CD4-positive, CD25-positive, alpha-beta regulatory T cell (primary cell): ENCODE measurements at regions not wholly inside any gene's neighbourhood (a gene's known extent, or its start where the extent isn't known, plus 50 kb on each side); places are given as distances from the start of the nearest gene placed in this dataset.

Source experiments
- ATAC-seq, 2 donors: fragments of 150-1000 bp; cut with Tn5 transposase; one replicate each; pipeline ENCODE4 v1.10.0; 2021; ENCODE audit warnings: low read depth in 2 of 2, moderate number of reproducible peaks in 2 of 2, moderate library complexity in 1 of 2
- DNase-seq, 3 donors: peaks; one replicate each; pipeline versions ENCODE4 v3.0.0 to v3.0.0-alpha.2; 2012 to 2022; ENCODE audit warnings: mixed read lengths in 1 of 3
- H3K27ac ChIP-seq: one replicate; pipeline ENCODE4 v1.7.0; 2013; ENCODE audit warnings: mild to moderate bottlenecking, low read length; ENCODE audit not compliant: insufficient read depth, poor library complexity, severe bottlenecking
- H3K27me3 ChIP-seq: one replicate; pipeline ENCODE4 v1.7.0; 2013; ENCODE audit warnings: low read length; ENCODE audit not compliant: control insufficient read depth, insufficient read depth
- H3K36me3 ChIP-seq: one replicate; pipeline ENCODE4 v1.7.0; 2013; ENCODE audit warnings: mild to moderate bottlenecking, low read length, moderate library complexity; ENCODE audit not compliant: control insufficient read depth, insufficient read depth
- H3K4me1 ChIP-seq: 2 replicates; pipeline ENCODE4 v1.7.0; 2013; ENCODE audit warnings: mild to moderate bottlenecking, low read length; ENCODE audit not compliant: insufficient read depth, control insufficient read depth, poor library complexity, severe bottlenecking
- H3K4me3 ChIP-seq: one replicate; pipeline ENCODE4 v1.7.0; 2013; ENCODE audit warnings: low read depth, mild to moderate bottlenecking, low read length, moderate library complexity
- H3K9me3 ChIP-seq, 2 experiments: 1 replicate in 1 of 2; 2 replicates in 1 of 2; pipeline ENCODE4 v1.7.0; 2013; ENCODE audit warnings: low read length in 2 of 2, mild to moderate bottlenecking in 1 of 2, moderate library complexity in 1 of 2; ENCODE audit not compliant: control insufficient read depth in 2 of 2
- H3K27ac Mint-ChIP-seq, 3 donors: one replicate each; pipeline ENCODE4 v1.8.0; 2020 to 2022; ENCODE audit warnings: mild to moderate bottlenecking in 3 of 3, mixed read lengths in 3 of 3, moderate library complexity in 2 of 3
- H3K27me3 Mint-ChIP-seq: one replicate; pipeline ENCODE4 v1.8.0; 2022; ENCODE audit warnings: mild to moderate bottlenecking, mixed read lengths
- H3K36me3 Mint-ChIP-seq: one replicate; pipeline ENCODE4 v1.8.0; 2020; ENCODE audit warnings: mixed read lengths
- H3K4me1 Mint-ChIP-seq, 4 donors: one replicate each; pipeline ENCODE4 v1.8.0; 2020 to 2022; ENCODE audit warnings: mixed read lengths in 4 of 4, mild to moderate bottlenecking in 1 of 4
- H3K4me3 Mint-ChIP-seq, 4 donors: one replicate each; pipeline ENCODE4 v1.8.0; 2020 to 2022; ENCODE audit warnings: mild to moderate bottlenecking in 4 of 4, mixed read lengths in 4 of 4, moderate library complexity in 3 of 4
- H3K9me3 Mint-ChIP-seq, 7 donors: one replicate each; pipeline ENCODE4 v1.8.0; 2020 to 2022; ENCODE audit warnings: mixed read lengths in 7 of 7, mild to moderate bottlenecking in 3 of 7, moderate library complexity in 2 of 7

DNA sequence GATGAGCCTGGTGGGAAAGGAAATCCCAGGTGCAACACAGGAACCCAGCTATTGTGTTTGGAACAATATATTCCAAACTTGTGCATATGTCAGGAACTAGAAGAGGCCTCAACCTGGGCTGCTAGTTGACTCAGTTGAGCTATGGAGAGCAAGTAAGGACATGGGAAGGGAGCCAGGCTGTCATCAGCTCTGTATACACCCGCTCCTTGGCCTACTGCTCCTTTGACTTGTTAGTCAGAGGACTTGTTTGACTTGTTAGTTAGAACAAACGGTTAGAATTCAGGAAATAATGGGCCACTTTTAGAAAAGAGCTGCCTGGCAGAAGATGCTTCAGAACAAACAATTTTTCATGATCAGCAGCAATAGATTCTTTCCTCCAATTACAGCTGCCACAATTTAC, 76.4 kb downstream of the CBLL2 start:
- no peak for DNase-seq
- H3K27me3 ChIP-seq: no peaks in the 10 kb centered on the region
- H3K9me3 ChIP-seq: no peaks in the 10 kb centered on the region
- no peak overlapping the region for H3K27ac Mint-ChIP-seq
- no peaks in the 10 kb centered on the region for H3K36me3 ChIP-seq
- H3K4me3 ChIP-seq: no peak overlapping the region
- no peak overlapping the region for H3K27ac ChIP-seq
- no peaks in the 10 kb centered on the region for H3K4me1 ChIP-seq
- peaks cover 4% of the 10 kb centered on the region for H3K27me3 Mint-ChIP-seq
- no peaks in the 10 kb centered on the region for H3K4me1 Mint-ChIP-seq
- H3K36me3 Mint-ChIP-seq: no peaks in the 10 kb centered on the region
- peaks cover 0 to 11% (median 0%) of the 10 kb centered on the region in 7 donors for H3K9me3 Mint-ChIP-seq
- no peak overlapping the region for H3K4me3 Mint-ChIP-seq
- ATAC-seq: no peak

DNA sequence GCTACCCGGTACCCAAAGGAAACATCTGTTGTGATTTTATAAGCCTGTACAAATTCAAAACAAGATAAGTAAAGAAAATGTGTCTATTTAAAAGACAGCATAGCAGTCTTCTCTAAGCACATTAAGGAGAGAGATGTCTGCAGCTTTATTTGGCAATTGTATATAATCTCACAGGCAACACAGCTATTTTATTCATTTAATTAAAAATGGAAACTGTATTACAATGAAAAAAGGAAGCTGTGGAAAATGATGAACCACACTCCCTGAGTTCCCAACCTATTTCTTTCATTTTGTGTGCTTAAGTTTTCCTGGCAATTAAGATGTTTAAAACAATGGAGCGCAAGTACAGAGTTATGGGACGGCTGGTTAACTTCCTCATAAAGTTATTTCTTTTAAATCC, 78.4 kb downstream of the CBLL2 start:
- no peaks in the 10 kb centered on the region for H3K27me3 Mint-ChIP-seq
- peaks cover 0 to 11% (median 0%) of the 10 kb centered on the region in 7 donors for H3K9me3 Mint-ChIP-seq
- no peak overlapping the region for H3K4me3 Mint-ChIP-seq

DNA sequence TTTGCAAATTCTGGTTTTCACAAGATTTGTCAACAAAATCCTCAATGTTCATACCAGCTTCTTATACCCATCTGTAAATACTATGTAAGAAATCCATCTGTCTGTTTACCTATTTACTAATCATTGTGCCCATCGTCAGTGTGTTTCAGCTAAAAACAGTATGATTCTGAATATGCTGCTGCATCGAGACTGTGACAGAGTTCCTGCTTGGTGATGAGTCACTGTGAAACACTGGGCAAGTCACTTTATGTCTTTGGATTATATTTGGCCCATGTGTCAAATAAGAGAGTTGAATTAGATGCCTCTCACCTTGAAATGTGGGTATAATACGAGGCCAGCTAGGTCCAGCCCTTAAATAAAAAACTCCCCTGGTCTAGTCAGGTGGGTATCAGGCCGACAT, 79.3 kb downstream of the CBLL2 start:
- Mint-ChIP-seq H3K4me1 (no peaks in the 10 kb centered on the region), H3K27ac (no peak overlapping the region), H3K27me3 (no peaks in the 10 kb centered on the region), H3K9me3 (peaks cover 0 to 9% (median 0%) of the 10 kb centered on the region in 7 donors), H3K36me3 (no peaks in the 10 kb centered on the region), H3K4me3 (no peak overlapping the region)
- DNase-seq (no peak), ATAC-seq (no peak)
- Histone ChIP-seq H3K27ac (no peak overlapping the region), H3K27me3 (no peaks in the 10 kb centered on the region), H3K4me3 (no peak overlapping the region), H3K9me3 (no peaks in the 10 kb centered on the region), H3K36me3 (no peaks in the 10 kb centered on the region), H3K4me1 (no peaks in the 10 kb centered on the region)

More for the DNA sequence above, 78.4 kb downstream of the CBLL2 start:
- no peak for ATAC-seq
- Mint-ChIP-seq H3K27ac (no peak overlapping the region), H3K4me1 (no peaks in the 10 kb centered on the region), H3K36me3 (no peaks in the 10 kb centered on the region)
- DNase-seq: no peak
- Histone ChIP-seq H3K27ac (no peak overlapping the region), H3K4me1 (no peaks in the 10 kb centered on the region), H3K4me3 (no peak overlapping the region), H3K36me3 (no peaks in the 10 kb centered on the region), H3K9me3 (no peaks in the 10 kb centered on the region), H3K27me3 (no peaks in the 10 kb centered on the region)

DNA sequence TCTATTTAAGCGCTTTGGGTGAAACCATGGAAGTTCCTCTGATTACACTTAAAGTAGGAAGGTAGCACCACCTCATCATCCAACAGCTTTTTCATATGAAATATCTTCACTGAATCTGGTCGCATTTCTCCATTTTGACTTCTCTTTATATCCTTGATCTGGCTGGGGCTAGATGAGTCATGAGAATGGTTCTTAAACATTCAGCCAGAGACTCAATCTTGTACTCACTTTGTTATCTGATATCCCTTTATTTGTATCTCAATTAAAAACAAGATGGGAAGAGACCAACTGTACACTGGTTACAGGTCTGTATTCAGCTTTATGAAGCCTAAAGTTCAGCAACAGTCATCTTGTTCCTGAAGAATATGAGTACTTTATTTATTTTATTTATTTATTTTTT, 84.9 kb downstream of the CBLL2 start:
- Mint-ChIP-seq H3K27ac (no peak overlapping the region), H3K4me1 (no peaks in the 10 kb centered on the region), H3K36me3 (no peaks in the 10 kb centered on the region), H3K27me3 (no peaks in the 10 kb centered on the region), H3K9me3 (no peaks in the 10 kb centered on the region), H3K4me3 (no peak overlapping the region)
- no peaks in the 10 kb centered on the region for H3K9me3 ChIP-seq
- no peak overlapping the region for H3K27ac ChIP-seq
- no peaks in the 10 kb centered on the region for H3K36me3 ChIP-seq
- no peaks in the 10 kb centered on the region for H3K27me3 ChIP-seq
- DNase-seq: no peak
- no peak overlapping the region for H3K4me3 ChIP-seq
- ATAC-seq: no peak
- H3K4me1 ChIP-seq: no peaks in the 10 kb centered on the region

DNA sequence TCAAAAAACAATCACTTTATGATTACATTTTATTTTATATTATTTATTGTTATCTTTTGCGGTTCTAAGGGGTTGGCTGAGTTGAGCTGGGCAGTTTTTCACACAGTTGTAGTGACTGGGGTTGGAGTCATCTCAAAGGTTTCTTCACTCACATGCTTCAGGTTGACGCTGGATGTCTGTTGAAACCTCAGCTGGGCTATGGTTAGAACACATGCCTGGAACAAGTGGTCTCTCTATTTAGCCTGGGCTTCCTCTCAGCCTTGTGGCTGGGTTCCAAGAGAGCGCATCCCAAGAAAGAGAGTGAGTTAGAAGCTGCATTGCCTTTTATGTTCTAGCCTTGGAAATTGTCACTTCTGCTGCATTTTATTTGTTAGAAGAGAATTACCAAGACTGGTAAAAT, 87.4 kb downstream of the CBLL2 start:
- no peak overlapping the region for H3K4me3 ChIP-seq
- H3K9me3 Mint-ChIP-seq: no peaks in the 10 kb centered on the region
- DNase-seq (no peak), ATAC-seq (no peak)
- H3K9me3 ChIP-seq: no peaks in the 10 kb centered on the region
- no peaks in the 10 kb centered on the region for H3K4me1 Mint-ChIP-seq
- no peaks in the 10 kb centered on the region for H3K36me3 Mint-ChIP-seq
- H3K27me3 Mint-ChIP-seq: no peaks in the 10 kb centered on the region
- no peak overlapping the region for H3K27ac ChIP-seq
- no peak overlapping the region for H3K27ac Mint-ChIP-seq
- H3K36me3 ChIP-seq: no peaks in the 10 kb centered on the region
- H3K4me1 ChIP-seq: no peaks in the 10 kb centered on the region
- no peak overlapping the region for H3K4me3 Mint-ChIP-seq
- H3K27me3 ChIP-seq: no peaks in the 10 kb centered on the region

DNA sequence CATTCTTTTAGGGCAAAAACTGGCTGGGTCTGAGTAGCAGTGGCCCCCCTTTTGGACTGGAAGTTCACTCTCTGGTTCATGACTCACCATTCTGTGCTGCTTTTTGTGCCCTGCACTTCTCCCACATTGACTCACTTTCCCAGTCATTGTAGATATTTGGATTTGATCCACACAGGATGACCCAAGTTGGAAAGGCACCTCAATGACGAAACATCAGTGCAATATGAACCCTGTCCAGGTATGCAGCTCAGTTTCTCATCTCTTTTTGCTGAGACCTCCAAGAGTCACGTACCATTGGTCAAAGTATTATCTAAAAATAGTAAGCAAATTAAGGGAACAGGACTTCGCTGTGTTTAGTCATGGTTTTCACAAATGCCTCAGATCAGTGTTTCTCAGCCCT, 92.7 kb downstream of the CBLL2 start:
- Mint-ChIP-seq H3K9me3 (no peaks in the 10 kb centered on the region), H3K4me1 (no peaks in the 10 kb centered on the region), H3K27ac (no peak overlapping the region), H3K4me3 (no peak overlapping the region), H3K27me3 (no peaks in the 10 kb centered on the region), H3K36me3 (no peaks in the 10 kb centered on the region)
- ATAC-seq (no peak), DNase-seq (no peak)
- Histone ChIP-seq H3K27ac (no peak overlapping the region), H3K4me1 (no peaks in the 10 kb centered on the region), H3K9me3 (no peaks in the 10 kb centered on the region), H3K4me3 (no peak overlapping the region), H3K27me3 (no peaks in the 10 kb centered on the region), H3K36me3 (no peaks in the 10 kb centered on the region)

DNA sequence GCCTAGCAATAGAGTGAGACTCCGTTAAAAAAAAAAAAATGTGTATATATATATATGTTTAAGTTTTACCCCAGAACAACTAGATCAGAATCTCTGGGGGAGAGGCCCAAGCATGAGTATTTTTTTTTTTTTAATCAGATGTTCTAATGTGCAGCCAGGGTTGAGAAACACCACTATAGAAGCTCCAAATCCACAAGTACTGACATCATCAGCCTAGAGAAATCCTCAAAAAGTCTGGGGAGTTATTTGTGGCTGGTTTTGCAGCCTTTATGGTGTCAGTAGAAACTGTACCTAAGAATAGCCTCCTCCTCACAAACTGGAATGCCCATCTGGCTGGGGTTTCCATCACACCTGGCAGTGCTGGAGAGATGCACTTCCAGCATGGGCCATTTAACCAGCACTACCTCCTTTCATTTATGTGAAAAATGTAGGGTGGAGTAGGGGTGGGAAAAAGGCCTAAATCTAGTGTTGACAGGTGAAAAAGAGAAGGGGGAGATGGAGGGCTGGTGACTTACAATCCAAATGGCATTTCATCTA, 93.5 kb downstream of the CBLL2 start:
- Mint-ChIP-seq H3K4me3 (no peak overlapping the region), H3K36me3 (no peaks in the 10 kb centered on the region), H3K27ac (no peak overlapping the region), H3K4me1 (no peaks in the 10 kb centered on the region), H3K27me3 (no peaks in the 10 kb centered on the region), H3K9me3 (no peaks in the 10 kb centered on the region)
- Histone ChIP-seq H3K27ac (no peak overlapping the region), H3K36me3 (no peaks in the 10 kb centered on the region), H3K9me3 (no peaks in the 10 kb centered on the region), H3K4me3 (no peak overlapping the region), H3K4me1 (no peaks in the 10 kb centered on the region), H3K27me3 (no peaks in the 10 kb centered on the region)
- DNase-seq (no peak), ATAC-seq (no peak)

DNA sequence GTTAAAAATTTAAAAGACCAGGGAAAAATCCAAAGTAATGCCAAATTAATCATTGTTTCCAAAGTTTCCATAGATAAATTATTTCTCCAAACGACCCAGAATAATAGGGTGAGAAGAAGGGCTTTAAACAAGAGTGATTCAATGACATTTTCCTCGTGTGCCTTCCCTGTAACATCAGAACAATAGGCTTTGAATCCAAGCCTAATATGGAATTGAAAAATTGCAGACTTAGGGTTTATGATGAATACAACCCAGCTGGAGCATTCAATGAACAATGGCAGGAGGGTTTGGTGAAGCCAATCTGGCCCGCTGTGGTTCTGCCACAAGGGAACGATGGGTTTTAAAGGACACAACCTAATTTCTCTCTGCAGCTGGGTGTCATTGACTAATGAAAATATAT, 94.2 kb downstream of the CBLL2 start:
- Mint-ChIP-seq H3K27ac (no peak overlapping the region), H3K4me1 (no peaks in the 10 kb centered on the region), H3K4me3 (no peak overlapping the region), H3K36me3 (no peaks in the 10 kb centered on the region), H3K9me3 (no peaks in the 10 kb centered on the region), H3K27me3 (no peaks in the 10 kb centered on the region)
- no peak overlapping the region for H3K27ac ChIP-seq
- no peaks in the 10 kb centered on the region for H3K9me3 ChIP-seq
- DNase-seq (no peak), ATAC-seq (no peak)
- no peaks in the 10 kb centered on the region for H3K27me3 ChIP-seq
- no peaks in the 10 kb centered on the region for H3K4me1 ChIP-seq
- no peak overlapping the region for H3K4me3 ChIP-seq
- no peaks in the 10 kb centered on the region for H3K36me3 ChIP-seq
